HEK293 (cell line): ENCODE measurements at regions not wholly inside any gene's neighbourhood (a gene's known extent, or its start where the extent isn't known, plus 50 kb on each side); places are given as distances from the start of the nearest gene placed in this dataset.

Source experiments
- ELK4 ChIP-seq: IDR thresholded peaks from 2 replicates; pipeline ENCODE4 v1.6.1; 2011; ENCODE audit warnings: mild to moderate bottlenecking, low read depth, low read length, borderline replicate concordance
- GLIS1 ChIP-seq: fragments of 450-650 bp; formaldehyde crosslinking; IDR thresholded peaks from 2 replicates; pipeline ENCODE4 v1.5.1; 2016; ENCODE audit warnings: missing biosample characterization, missing genetic modification characterization
- OSR2 ChIP-seq: fragments of 450-650 bp; formaldehyde crosslinking; IDR thresholded peaks from 2 replicates; pipeline ENCODE4 v1.5.1; 2016; ENCODE audit warnings: missing biosample characterization, missing genetic modification characterization
- PATZ1 ChIP-seq: fragments of 450-650 bp; formaldehyde crosslinking; IDR thresholded peaks from 2 replicates; pipeline ENCODE4 v1.5.1; 2016; ENCODE audit warnings: missing biosample characterization, missing genetic modification characterization
- PRDM10 ChIP-seq: fragments of 450-650 bp; formaldehyde crosslinking; IDR thresholded peaks from 2 replicates; pipeline ENCODE4 v1.5.1; 2016; ENCODE audit warnings: missing biosample characterization, missing genetic modification characterization
- RBAK ChIP-seq: fragments of 450-650 bp; formaldehyde crosslinking; IDR thresholded peaks from 2 replicates; pipeline ENCODE4 v1.5.1; 2016; ENCODE audit warnings: missing biosample characterization, missing genetic modification characterization
- REST ChIP-seq: fragments of 450-650 bp; formaldehyde crosslinking; IDR thresholded peaks from 2 replicates; pipeline ENCODE4 v1.5.1; 2016; ENCODE audit warnings: missing biosample characterization, missing genetic modification characterization
- ZFP41 ChIP-seq: fragments of 450-650 bp; formaldehyde crosslinking; IDR thresholded peaks from 2 replicates; pipeline ENCODE4 v1.5.1; 2016; ENCODE audit warnings: missing biosample characterization, missing genetic modification characterization, borderline replicate concordance
- ZNF133 ChIP-seq: fragments of 450-650 bp; formaldehyde crosslinking; IDR thresholded peaks from 2 replicates; pipeline ENCODE4 v1.5.1; 2016; ENCODE audit warnings: missing biosample characterization, missing genetic modification characterization
- ZNF146 ChIP-seq: fragments of 450-650 bp; formaldehyde crosslinking; IDR thresholded peaks from 2 replicates; pipeline ENCODE4 v1.5.1; 2016; ENCODE audit warnings: missing biosample characterization, missing genetic modification characterization
- ZNF169 ChIP-seq: fragments of 450-650 bp; formaldehyde crosslinking; IDR thresholded peaks from 2 replicates; pipeline ENCODE4 v1.5.1; 2016; ENCODE audit warnings: missing biosample characterization, missing genetic modification characterization
- ZNF223 ChIP-seq: fragments of 450-650 bp; formaldehyde crosslinking; IDR thresholded peaks from 2 replicates; pipeline ENCODE4 v1.5.1; 2016; ENCODE audit warnings: missing biosample characterization, missing genetic modification characterization
- ZNF26 ChIP-seq: fragments of 450-650 bp; formaldehyde crosslinking; IDR thresholded peaks from 2 replicates; pipeline ENCODE4 v1.5.1; 2016; ENCODE audit warnings: missing biosample characterization, missing genetic modification characterization
- ZNF302 ChIP-seq: fragments of 450-650 bp; formaldehyde crosslinking; IDR thresholded peaks from 2 replicates; pipeline ENCODE4 v1.5.1; 2016; ENCODE audit warnings: missing biosample characterization, missing genetic modification characterization, low read depth
- ZNF366 ChIP-seq: fragments of 450-650 bp; formaldehyde crosslinking; conservative IDR thresholded peaks from 2 replicates; pipeline ENCODE4 v1.5.1; 2016; ENCODE audit warnings: missing biosample characterization, missing genetic modification characterization
- ZNF423 ChIP-seq: fragments of 450-650 bp; formaldehyde crosslinking; IDR thresholded peaks from 2 replicates; pipeline ENCODE4 v1.5.1; 2016; ENCODE audit warnings: missing biosample characterization, missing genetic modification characterization
- ZNF433 ChIP-seq: fragments of 450-650 bp; formaldehyde crosslinking; IDR thresholded peaks from 2 replicates; pipeline ENCODE4 v1.5.1; 2016; ENCODE audit warnings: missing biosample characterization, missing genetic modification characterization, low read depth
- ZNF473 ChIP-seq: fragments of 450-650 bp; formaldehyde crosslinking; IDR thresholded peaks from 2 replicates; pipeline ENCODE4 v1.5.1; 2017; ENCODE audit warnings: missing biosample characterization, missing genetic modification characterization
- ZNF48 ChIP-seq: fragments of 450-650 bp; formaldehyde crosslinking; IDR thresholded peaks from 2 replicates; pipeline ENCODE4 v1.5.1; 2016; ENCODE audit warnings: missing biosample characterization, missing genetic modification characterization
- ZNF560 ChIP-seq: fragments of 450-650 bp; formaldehyde crosslinking; IDR thresholded peaks from 2 replicates; pipeline ENCODE4 v1.5.1; 2017; ENCODE audit warnings: missing biosample characterization, missing genetic modification characterization, borderline replicate concordance
- ZNF639 ChIP-seq: fragments of 450-650 bp; formaldehyde crosslinking; IDR thresholded peaks from 2 replicates; pipeline ENCODE4 v1.5.1; 2016; ENCODE audit warnings: missing biosample characterization, missing genetic modification characterization
- ZNF76 ChIP-seq: fragments of 450-650 bp; formaldehyde crosslinking; IDR thresholded peaks from 2 replicates; pipeline ENCODE4; 2016; ENCODE audit warnings: low read depth, missing biosample characterization, missing genetic modification characterization, borderline replicate concordance
- ZNF776 ChIP-seq: fragments of 450-650 bp; formaldehyde crosslinking; IDR thresholded peaks from 2 replicates; pipeline ENCODE4 v1.5.0; 2017; ENCODE audit warnings: missing biosample characterization, missing genetic modification characterization, borderline replicate concordance
- ZNF837 ChIP-seq: fragments of 450-650 bp; formaldehyde crosslinking; IDR thresholded peaks from 2 replicates; pipeline ENCODE4 v1.5.1; 2016; ENCODE audit warnings: missing biosample characterization, missing genetic modification characterization
- ZNF843 ChIP-seq: fragments of 450-650 bp; formaldehyde crosslinking; IDR thresholded peaks from 2 replicates; pipeline ENCODE4 v1.5.1; 2016; ENCODE audit warnings: missing biosample characterization, missing genetic modification characterization

GRCh38 chr1:232704694-232705680 is 75.1 kb upstream of the SIPA1L2 start (continued):
- TF ChIP-seq ZNF639 (tag by site-specific recombination) (peak; percentile 97), ZNF843 (tag by site-specific recombination) (0 out of 2 replicates have a peak, but pooled peaks have one; percentile 34), ZNF473 (tag by site-specific recombination) (no peak), PATZ1 (tag by site-specific recombination) (peak; percentile 80), ZFP41 (tag by site-specific recombination) (no peak), ZNF146 (tag by site-specific recombination) (0 out of 2 replicates have a peak, but pooled peaks have one; percentile 15), ZNF133 (tag by site-specific recombination) (no peak), ZNF223 (tag by site-specific recombination) (no peak), ZNF776 (no peak), GLIS1 (tag by site-specific recombination) (peak; percentile 75), RBAK (tag by site-specific recombination) (peak; percentile 37; the same call in 1 of the 2 replicates), PRDM10 (tag by site-specific recombination) (peak; percentile 80), ZNF837 (no peak), ZNF423 (tag by site-specific recombination) (no peak), ELK4 (no peak), ZNF48 (tag by site-specific recombination) (no peak), ZNF169 (tag by site-specific recombination) (no peak), REST (tag by site-specific recombination) (no peak), ZNF433 (tag by site-specific recombination) (no peak), ZNF560 (tag by site-specific recombination) (no peak), ZNF302 (tag by site-specific recombination) (no peak), ZNF26 (tag by site-specific recombination) (no peak), ZNF76 (tag by site-specific recombination) (peak; percentile 66), ZNF366 (peak; percentile 99), OSR2 (tag by site-specific recombination) (peak; percentile 67)
